DND-41 (cell line): ENCODE measurements at regions not wholly inside any gene's neighbourhood (a gene's known extent, or its start where the extent isn't known, plus 50 kb on each side); places are given as distances from the start of the nearest gene placed in this dataset.

Experiments used
- ATAC-seq: fragments of 200-7000 bp; cut with Tn5 transposase; 3 replicates; pipeline ENCODE4 v1.9.1; 2021; ENCODE audit warnings: low read depth; ENCODE audit not compliant: insufficient read depth
- DNase-seq: peaks from one replicate; pipeline ENCODE4 v3.0.0-alpha.2; 2020
- H2AFZ ChIP-seq: 2 replicates; pipeline ENCODE4 v1.6.0; 2012; ENCODE audit warnings: low read depth, low read length
- H3K27ac ChIP-seq: 2 replicates; pipeline ENCODE4 v1.5.1; 2012; ENCODE audit warnings: low read length, inconsistent platforms
- H3K27me3 ChIP-seq: fragments of 200-600 bp; sonication (generic); 2 replicates; pipeline ENCODE4 v1.6.0; 2012; ENCODE audit warnings: low read length, mild to moderate bottlenecking, inconsistent platforms; ENCODE audit not compliant: insufficient read depth, poor library complexity
- H3K36me3 ChIP-seq: 2 replicates; pipeline ENCODE4 v1.5.1; 2012; ENCODE audit warnings: low read length, inconsistent platforms; ENCODE audit not compliant: insufficient read depth
- H3K4me1 ChIP-seq: 2 replicates; pipeline ENCODE4 v1.5.1; 2012; ENCODE audit warnings: mild to moderate bottlenecking, low read length; ENCODE audit not compliant: insufficient read depth
- H3K4me2 ChIP-seq: 2 replicates; pipeline ENCODE4 v1.6.0; 2012; ENCODE audit warnings: mild to moderate bottlenecking, moderate library complexity, low read length, inconsistent platforms; ENCODE audit not compliant: insufficient read depth
- H3K4me3 ChIP-seq, 2 experiments: fragments of 200-600 bp in 1 of 2; shearing (Covaris generic) in 1 of 2; 2 replicates each; pipeline ENCODE4 v1.5.1; 2012 to 2016; ENCODE audit warnings: inconsistent platforms in 2 of 2, low read length in 2 of 2, mild to moderate bottlenecking in 2 of 2, low read depth in 1 of 2, moderate library complexity in 1 of 2
- H3K79me2 ChIP-seq: 2 replicates; pipeline ENCODE4 v1.6.0; 2012; ENCODE audit warnings: low read length, inconsistent platforms; ENCODE audit not compliant: insufficient read depth
- H3K9ac ChIP-seq: 2 replicates; pipeline ENCODE4 v1.6.0; 2012; ENCODE audit warnings: low read depth, mild to moderate bottlenecking, inconsistent platforms, low read length, moderate library complexity
- H3K9me3 ChIP-seq: 2 replicates; pipeline ENCODE4 v1.5.1; 2012; ENCODE audit warnings: low read length, moderate library complexity, mild to moderate bottlenecking, inconsistent platforms; ENCODE audit not compliant: insufficient read depth, severe bottlenecking
- H4K20me1 ChIP-seq: 2 replicates; pipeline ENCODE4 v1.6.0; 2012; ENCODE audit warnings: low read length; ENCODE audit not compliant: insufficient read depth
- EZH2 ChIP-seq: IDR thresholded peaks from 3 replicates; pipeline ENCODE4 v1.6.1; 2012; ENCODE audit warnings: borderline replicate concordance, low read depth, mild to moderate bottlenecking, moderate library complexity, low read length, inconsistent platforms; ENCODE audit not compliant: severe bottlenecking
- TF ChIP-seq, protein P1 (sequence below): IDR thresholded peaks from 2 replicates; pipeline ENCODE4 v1.5.1; 2012; ENCODE audit warnings: borderline replicate concordance, low read length, moderate library complexity, mild to moderate bottlenecking; ENCODE audit not compliant: poor library complexity, severe bottlenecking; ENCODE audit errors: extremely low read depth

GRCh38 chr5:8060953-8061429 is 192.0 kb downstream of the MTRR start:
- no peak for ATAC-seq
- Histone ChIP-seq H3K79me2 (no peaks in the 10 kb centered on the region), H4K20me1 (no peaks in the 10 kb centered on the region), H3K4me3 (no peak overlapping the region), H3K36me3 (no peaks in the 10 kb centered on the region), H2AFZ (no peak overlapping the region), H3K4me2 (no peak overlapping the region), H3K27ac (no peak overlapping the region), H3K9me3 (no peaks in the 10 kb centered on the region), H3K4me1 (no peaks in the 10 kb centered on the region), H3K9ac (no peak overlapping the region), H3K27me3 (peaks cover 4% of the 10 kb centered on the region)
- no peak for DNase-seq
- TF ChIP-seq, protein P1, sequence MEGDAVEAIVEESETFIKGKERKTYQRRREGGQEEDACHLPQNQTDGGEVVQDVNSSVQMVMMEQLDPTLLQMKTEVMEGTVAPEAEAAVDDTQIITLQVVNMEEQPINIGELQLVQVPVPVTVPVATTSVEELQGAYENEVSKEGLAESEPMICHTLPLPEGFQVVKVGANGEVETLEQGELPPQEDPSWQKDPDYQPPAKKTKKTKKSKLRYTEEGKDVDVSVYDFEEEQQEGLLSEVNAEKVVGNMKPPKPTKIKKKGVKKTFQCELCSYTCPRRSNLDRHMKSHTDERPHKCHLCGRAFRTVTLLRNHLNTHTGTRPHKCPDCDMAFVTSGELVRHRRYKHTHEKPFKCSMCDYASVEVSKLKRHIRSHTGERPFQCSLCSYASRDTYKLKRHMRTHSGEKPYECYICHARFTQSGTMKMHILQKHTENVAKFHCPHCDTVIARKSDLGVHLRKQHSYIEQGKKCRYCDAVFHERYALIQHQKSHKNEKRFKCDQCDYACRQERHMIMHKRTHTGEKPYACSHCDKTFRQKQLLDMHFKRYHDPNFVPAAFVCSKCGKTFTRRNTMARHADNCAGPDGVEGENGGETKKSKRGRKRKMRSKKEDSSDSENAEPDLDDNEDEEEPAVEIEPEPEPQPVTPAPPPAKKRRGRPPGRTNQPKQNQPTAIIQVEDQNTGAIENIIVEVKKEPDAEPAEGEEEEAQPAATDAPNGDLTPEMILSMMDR: no peak
- TF ChIP-seq EZH2: no peak

DNA sequence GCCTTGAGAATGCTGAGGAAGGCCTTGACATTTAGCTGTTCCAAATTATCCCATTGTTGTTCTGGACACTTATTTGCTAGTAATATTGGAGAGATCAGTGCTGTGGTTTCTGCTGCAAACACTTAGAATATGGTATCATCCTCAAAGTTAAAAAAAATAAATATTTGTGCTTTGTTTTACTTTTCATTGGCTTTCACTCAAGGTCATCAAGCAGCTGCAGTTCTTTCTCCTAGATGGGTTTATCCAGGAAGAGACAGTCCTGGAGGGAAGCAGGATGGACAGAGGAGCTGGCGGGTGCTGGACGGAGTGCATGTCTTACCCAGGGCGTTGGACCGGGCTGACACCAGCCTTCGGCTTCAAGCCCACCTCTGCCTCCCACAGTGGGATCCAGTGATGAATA is 193.6 kb downstream of the MTRR start:
- no peak for DNase-seq
- no peak overlapping the region for H3K4me3 ChIP-seq
- no peaks in the 10 kb centered on the region for H4K20me1 ChIP-seq
- no peak overlapping the region for H2AFZ ChIP-seq
- H3K36me3 ChIP-seq: no peaks in the 10 kb centered on the region
- no peak for ATAC-seq
- H3K4me2 ChIP-seq: no peak overlapping the region
- H3K9ac ChIP-seq: no peak overlapping the region
- no peak overlapping the region for H3K27ac ChIP-seq
- H3K4me1 ChIP-seq: no peaks in the 10 kb centered on the region
- TF ChIP-seq, protein P1: no peak
- TF ChIP-seq EZH2: no peak
- H3K27me3 ChIP-seq: no peaks in the 10 kb centered on the region
- H3K9me3 ChIP-seq: no peaks in the 10 kb centered on the region
- no peaks in the 10 kb centered on the region for H3K79me2 ChIP-seq

GRCh38 chr5:8068078-8068477 is 199.1 kb downstream of the MTRR start:
- Histone ChIP-seq H3K27ac (no peak overlapping the region), H3K4me3 (no peak overlapping the region), H3K4me1 (no peaks in the 10 kb centered on the region), H3K27me3 (no peaks in the 10 kb centered on the region), H2AFZ (no peak overlapping the region), H3K4me2 (no peak overlapping the region), H3K9me3 (no peaks in the 10 kb centered on the region), H3K79me2 (no peaks in the 10 kb centered on the region), H3K36me3 (no peaks in the 10 kb centered on the region), H4K20me1 (no peaks in the 10 kb centered on the region), H3K9ac (no peak overlapping the region)
- ATAC-seq (no peak), DNase-seq (no peak)
- TF ChIP-seq, protein P1: no peak
- TF ChIP-seq EZH2: no peak

GRCh38 chr5:8070138-8070537 is 201.2 kb downstream of the MTRR start:
- H2AFZ ChIP-seq: no peak overlapping the region
- no peak overlapping the region for H3K9ac ChIP-seq
- no peaks in the 10 kb centered on the region for H4K20me1 ChIP-seq
- no peaks in the 10 kb centered on the region for H3K27me3 ChIP-seq
- H3K4me2 ChIP-seq: no peak overlapping the region
- ATAC-seq: no peak
- TF ChIP-seq EZH2: no peak
- TF ChIP-seq, protein P1: no peak
- no peak overlapping the region for H3K4me3 ChIP-seq
- H3K79me2 ChIP-seq: no peaks in the 10 kb centered on the region
- no peaks in the 10 kb centered on the region for H3K9me3 ChIP-seq
- H3K4me1 ChIP-seq: no peaks in the 10 kb centered on the region
- no peaks in the 10 kb centered on the region for H3K36me3 ChIP-seq
- no peak for DNase-seq
- no peak overlapping the region for H3K27ac ChIP-seq
